HFFc6 (cell line): ENCODE measurements at regions not wholly inside any gene's neighbourhood (a gene's known extent, or its start where the extent isn't known, plus 50 kb on each side); places are given as distances from the start of the nearest gene placed in this dataset.
"Not testable (repeated sequence)": the region's sequence is repeated elsewhere in the genome, so short reads cannot be mapped to it uniquely, and the experiment has no call there.

Experiments
- DNase-seq: peaks from one replicate; pipeline ENCODE4 v3.0.0-alpha.2; 2018
- H3K27ac Mint-ChIP-seq: 2 replicates; pipeline ENCODE4 v1.8.0; 2020; ENCODE audit warnings: mild to moderate bottlenecking, mixed read lengths
- H3K27me3 Mint-ChIP-seq: 2 replicates; pipeline ENCODE4 v1.8.0; 2021; ENCODE audit warnings: mild to moderate bottlenecking, moderate library complexity, mixed read lengths; ENCODE audit not compliant: insufficient read depth
- H3K36me3 Mint-ChIP-seq: 2 replicates; pipeline ENCODE4 v1.8.0; 2021; ENCODE audit warnings: low read depth, mixed read lengths
- H3K4me1 Mint-ChIP-seq: 2 replicates; pipeline ENCODE4 v1.8.0; 2020; ENCODE audit warnings: low read depth, mixed read lengths
- H3K4me3 Mint-ChIP-seq: 2 replicates; pipeline ENCODE4 v1.8.0; 2020; ENCODE audit warnings: mild to moderate bottlenecking, moderate library complexity, mixed read lengths
- H3K9me3 Mint-ChIP-seq: 2 replicates; pipeline ENCODE4 v1.8.0; 2020; ENCODE audit warnings: mild to moderate bottlenecking, mixed read lengths
- TF ChIP-seq, protein P1 (sequence below): fragments of 200-600 bp; sonication (generic); IDR thresholded peaks from 2 replicates; pipeline ENCODE4 v1.5.0; 2021; ENCODE audit warnings: antibody characterized with exemption, mild to moderate bottlenecking

DNA sequence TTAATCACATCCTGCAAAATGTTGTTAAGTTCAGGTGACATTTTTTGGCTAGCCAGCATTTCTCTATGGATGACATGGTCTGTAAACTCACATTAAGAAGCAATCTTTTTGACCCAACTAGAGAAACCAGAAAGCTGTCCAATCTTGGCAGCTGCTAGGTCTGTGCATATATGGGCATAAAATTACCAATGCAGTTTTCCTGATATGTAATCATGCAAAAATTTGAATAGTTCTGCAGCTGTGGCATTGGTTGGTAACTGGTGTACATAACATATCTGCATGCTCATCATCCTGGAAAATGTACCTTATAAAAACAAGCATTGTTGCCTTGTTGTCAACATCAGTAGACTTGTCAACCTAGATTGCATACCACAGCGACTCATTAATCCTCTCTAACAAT lies 620.0 kb upstream of the LRFN5 start:
- H3K27me3 Mint-ChIP-seq, result no peaks in the 10 kb centered on the region; the same call in 1 of the 2 replicates
- peaks cover 64% of the 10 kb centered on the region for H3K9me3 Mint-ChIP-seq
- H3K4me3 Mint-ChIP-seq, result no peak overlapping the region
- H3K36me3 Mint-ChIP-seq, result peaks cover 3% of the 10 kb centered on the region; the same call in 1 of the 2 replicates
- TF ChIP-seq, protein P1, sequence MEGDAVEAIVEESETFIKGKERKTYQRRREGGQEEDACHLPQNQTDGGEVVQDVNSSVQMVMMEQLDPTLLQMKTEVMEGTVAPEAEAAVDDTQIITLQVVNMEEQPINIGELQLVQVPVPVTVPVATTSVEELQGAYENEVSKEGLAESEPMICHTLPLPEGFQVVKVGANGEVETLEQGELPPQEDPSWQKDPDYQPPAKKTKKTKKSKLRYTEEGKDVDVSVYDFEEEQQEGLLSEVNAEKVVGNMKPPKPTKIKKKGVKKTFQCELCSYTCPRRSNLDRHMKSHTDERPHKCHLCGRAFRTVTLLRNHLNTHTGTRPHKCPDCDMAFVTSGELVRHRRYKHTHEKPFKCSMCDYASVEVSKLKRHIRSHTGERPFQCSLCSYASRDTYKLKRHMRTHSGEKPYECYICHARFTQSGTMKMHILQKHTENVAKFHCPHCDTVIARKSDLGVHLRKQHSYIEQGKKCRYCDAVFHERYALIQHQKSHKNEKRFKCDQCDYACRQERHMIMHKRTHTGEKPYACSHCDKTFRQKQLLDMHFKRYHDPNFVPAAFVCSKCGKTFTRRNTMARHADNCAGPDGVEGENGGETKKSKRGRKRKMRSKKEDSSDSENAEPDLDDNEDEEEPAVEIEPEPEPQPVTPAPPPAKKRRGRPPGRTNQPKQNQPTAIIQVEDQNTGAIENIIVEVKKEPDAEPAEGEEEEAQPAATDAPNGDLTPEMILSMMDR, result no peak
- DNase-seq, result no peak
- H3K4me1 Mint-ChIP-seq, result no peaks in the 10 kb centered on the region
- no peak overlapping the region for H3K27ac Mint-ChIP-seq

DNA sequence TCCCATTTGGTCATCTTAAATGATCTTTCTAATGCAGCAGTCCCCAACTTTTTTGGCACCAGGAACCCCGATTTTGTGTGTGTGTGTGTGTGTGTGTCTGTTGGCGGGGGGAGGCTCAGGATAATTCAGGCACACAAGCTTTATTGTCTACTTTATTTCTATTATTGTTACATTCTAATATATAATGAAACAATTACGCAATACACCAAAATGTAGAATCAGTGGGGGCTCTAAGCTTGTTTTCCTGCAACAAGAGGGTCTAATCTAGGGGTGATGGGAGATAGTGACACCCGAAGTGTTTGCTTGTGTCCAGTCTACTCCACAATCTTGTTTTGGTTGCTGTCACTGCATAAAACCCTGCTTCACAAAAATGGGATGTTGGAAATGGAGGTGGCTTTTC lies 621.1 kb upstream of the LRFN5 start:
- TF ChIP-seq, protein P1, result no peak
- no peaks in the 10 kb centered on the region; the same call in 1 of the 2 replicates for H3K27me3 Mint-ChIP-seq
- H3K36me3 Mint-ChIP-seq, result peaks cover 3% of the 10 kb centered on the region; the same call in 1 of the 2 replicates
- H3K9me3 Mint-ChIP-seq, result peaks cover 63% of the 10 kb centered on the region
- H3K4me1 Mint-ChIP-seq, result no peaks in the 10 kb centered on the region
- no peak overlapping the region for H3K4me3 Mint-ChIP-seq
- H3K27ac Mint-ChIP-seq, result no peak overlapping the region
- DNase-seq, result no peak

DNA sequence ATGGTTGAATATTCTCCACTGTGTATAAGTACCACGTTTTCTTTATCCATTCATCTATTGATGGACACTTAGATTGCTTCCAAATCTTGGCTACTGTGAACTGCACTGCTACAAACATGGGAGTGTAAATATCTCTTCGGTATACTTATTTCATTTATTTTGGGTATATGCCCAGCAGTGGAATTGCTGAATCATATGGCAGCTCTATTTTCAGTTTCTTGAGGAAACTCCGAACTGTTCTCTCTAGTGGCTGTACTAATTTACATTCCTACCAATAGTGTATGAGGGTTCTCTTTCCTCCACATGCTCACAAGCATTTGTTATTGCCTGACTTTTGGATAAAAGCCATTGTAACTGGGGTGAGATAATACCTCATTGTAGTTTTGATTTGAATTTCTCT lies 623.1 kb upstream of the LRFN5 start:
- H3K27me3 Mint-ChIP-seq, result no peaks in the 10 kb centered on the region; the same call in 1 of the 2 replicates
- TF ChIP-seq, protein P1, result no peak
- H3K36me3 Mint-ChIP-seq, result peaks cover 3% of the 10 kb centered on the region; the same call in 1 of the 2 replicates
- no peak for DNase-seq
- H3K4me1 Mint-ChIP-seq, result no peaks in the 10 kb centered on the region
- H3K4me3 Mint-ChIP-seq, result no peak overlapping the region
- peaks cover 43% of the 10 kb centered on the region for H3K9me3 Mint-ChIP-seq
- no peak overlapping the region for H3K27ac Mint-ChIP-seq

DNA sequence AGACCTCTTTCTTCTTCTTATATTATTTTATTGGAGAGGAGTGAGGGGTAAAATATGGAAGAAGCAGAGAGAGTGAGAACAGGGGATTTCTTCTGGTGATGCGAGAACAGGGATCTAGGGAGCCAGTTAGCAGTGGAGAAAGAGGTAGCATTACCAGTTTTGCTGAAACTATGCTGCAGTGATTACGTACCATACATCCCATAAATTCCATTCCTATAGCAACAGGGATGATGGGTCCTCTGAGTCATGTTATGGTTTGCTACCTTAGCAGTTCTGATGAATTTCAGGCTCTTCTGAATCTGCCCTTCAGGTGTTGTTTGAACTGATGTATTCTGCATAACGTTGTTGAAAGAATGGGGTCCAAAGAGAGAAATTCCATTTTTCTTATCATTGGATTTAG lies 625.4 kb upstream of the LRFN5 start:
- Mint-ChIP-seq H3K9me3 (peaks cover 30% of the 10 kb centered on the region), H3K4me1 (no peaks in the 10 kb centered on the region), H3K36me3 (peaks cover 3% of the 10 kb centered on the region; the same call in 1 of the 2 replicates), H3K4me3 (no peak overlapping the region), H3K27ac (no peak overlapping the region), H3K27me3 (no peaks in the 10 kb centered on the region)
- TF ChIP-seq, protein P1, result no peak
- DNase-seq, result no peak

DNA sequence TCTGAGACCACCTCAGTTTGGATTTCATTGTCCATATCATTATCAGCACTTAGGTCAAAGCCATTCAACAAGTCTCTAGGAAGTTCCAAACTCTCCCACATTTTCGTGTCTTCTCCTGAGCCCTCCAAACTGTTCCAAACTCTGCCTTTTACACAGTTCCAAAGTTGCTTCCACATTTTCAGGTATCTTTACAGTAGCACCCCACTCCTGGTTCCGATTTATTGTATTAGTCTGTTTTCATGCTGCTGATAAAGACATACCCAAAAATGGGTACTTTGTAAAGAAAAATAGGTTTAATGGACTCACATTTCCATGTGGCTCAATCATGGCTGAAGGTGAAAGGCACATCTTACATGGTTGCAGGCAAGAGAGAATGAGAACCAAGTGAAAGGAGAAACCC lies 646.4 kb upstream of the LRFN5 start:
- not testable (repeated sequence) for H3K36me3 Mint-ChIP-seq

DNA sequence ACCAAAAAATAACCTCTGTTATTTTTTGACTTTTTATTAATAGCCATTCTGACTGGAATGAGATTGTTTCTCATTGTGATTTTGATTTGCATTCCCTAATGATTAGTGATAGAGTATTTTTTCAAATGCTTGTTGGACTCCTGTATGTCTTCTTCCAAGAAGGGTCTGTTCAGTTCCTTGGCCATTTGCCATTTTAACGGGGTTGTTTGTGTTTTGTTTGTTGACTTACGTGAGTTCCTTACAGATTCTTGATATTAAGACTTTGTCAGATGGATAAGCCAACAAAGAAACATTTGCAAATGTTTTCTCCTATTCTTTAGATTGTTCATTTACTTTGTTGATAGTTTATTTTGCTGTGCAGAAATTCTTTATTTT lies 651.6 kb upstream of the LRFN5 start:
- H3K9me3 Mint-ChIP-seq, result peaks cover 46% of the 10 kb centered on the region
- DNase-seq, result no peak
- no peaks in the 10 kb centered on the region for H3K27me3 Mint-ChIP-seq
- no peak overlapping the region for H3K4me3 Mint-ChIP-seq
- H3K27ac Mint-ChIP-seq, result no peak overlapping the region
- TF ChIP-seq, protein P1, result no peak
- H3K36me3 Mint-ChIP-seq, result peaks cover 6% of the 10 kb centered on the region
- no peaks in the 10 kb centered on the region for H3K4me1 Mint-ChIP-seq

More for the DNA sequence above, 646.4 kb upstream of the LRFN5 start:
- not testable (repeated sequence) for H3K4me1 Mint-ChIP-seq, H3K4me3 Mint-ChIP-seq, H3K27ac Mint-ChIP-seq, DNase-seq, H3K27me3 Mint-ChIP-seq
- peaks cover 47% of the 10 kb centered on the region for H3K9me3 Mint-ChIP-seq

DNA sequence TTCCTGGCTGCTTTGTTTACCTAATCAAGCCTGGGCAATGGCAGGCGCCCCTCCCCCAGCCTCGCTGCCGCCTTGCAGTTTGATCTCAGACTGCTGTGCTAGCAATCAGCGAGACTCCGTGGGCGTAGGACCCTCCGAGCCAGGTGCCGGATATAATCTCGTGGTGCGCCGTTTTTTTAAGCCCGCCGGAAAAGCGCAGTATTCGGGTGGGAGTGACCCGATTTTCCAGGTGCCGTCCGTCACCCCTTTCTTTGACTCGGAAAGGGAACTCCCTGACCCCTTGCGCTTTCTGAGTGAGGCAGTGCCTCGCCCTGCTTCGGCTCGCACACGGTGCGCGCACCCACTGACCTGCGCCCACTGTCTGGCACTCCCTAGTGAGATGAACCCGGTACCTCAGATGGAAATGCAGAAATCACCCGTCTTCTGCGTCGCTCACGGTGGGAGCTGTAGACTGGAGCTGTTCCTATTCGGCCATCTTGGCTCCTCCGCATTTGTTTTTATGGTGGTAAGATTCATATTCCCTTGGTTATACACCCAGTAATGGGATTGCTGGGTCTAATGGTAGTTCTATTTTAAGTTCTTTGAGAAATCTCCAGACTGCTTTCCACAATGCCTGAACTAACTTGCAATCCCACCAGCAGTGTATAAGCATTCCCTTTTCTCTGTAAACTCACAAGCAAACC lies 652.1 kb upstream of the LRFN5 start:
- not testable (repeated sequence) for H3K27ac Mint-ChIP-seq, H3K4me1 Mint-ChIP-seq, H3K27me3 Mint-ChIP-seq, H3K4me3 Mint-ChIP-seq, H3K36me3 Mint-ChIP-seq, DNase-seq
- H3K9me3 Mint-ChIP-seq, result peaks cover 41% of the 10 kb centered on the region
